C4-2B (cell line): ENCODE measurements at regions not wholly inside any gene's neighbourhood (a gene's known extent, or its start where the extent isn't known, plus 50 kb on each side); places are given as distances from the start of the nearest gene placed in this dataset.

Experiments used
- CTCF ChIP-seq: fragments of 450-650 bp; conservative IDR thresholded peaks from 2 replicates; pipeline ENCODE4 v1.5.1; 2017; ENCODE audit warnings: mild to moderate bottlenecking
- ZFX ChIP-seq: fragments of 450-650 bp; IDR thresholded peaks from 2 replicates; pipeline ENCODE4 v1.6.1; 2017

- TF ChIP-seq CTCF (no peak), ZFX (no peak)
Observed at GRCh38 chr2:145846982-145847381, 1327.1 kb upstream of the ZEB2 start.
